ENCODE measurements at regions not wholly inside any gene's neighbourhood (a gene's known extent, or its start where the extent isn't known, plus 50 kb on each side); places are given as distances from the start of the nearest gene placed in this dataset.

DNA sequence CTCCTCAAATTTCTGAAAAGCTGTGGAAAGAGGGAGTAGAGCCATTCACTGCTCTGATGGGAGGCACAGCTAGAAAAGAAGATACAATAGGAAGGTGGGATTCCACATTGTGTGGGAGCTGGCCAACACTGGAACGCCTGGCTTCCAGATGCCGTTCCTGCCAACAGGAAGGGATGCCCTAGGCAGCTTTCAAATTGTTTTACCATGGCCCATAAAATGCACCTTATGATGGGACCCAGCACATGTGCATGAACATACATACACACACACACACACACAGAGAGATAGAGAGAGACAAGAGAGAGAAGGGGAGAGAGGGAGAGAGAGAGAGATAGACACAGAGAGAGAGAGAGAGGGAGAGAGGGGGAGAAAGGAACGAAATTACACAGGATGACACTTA lies 86.1 kb upstream of the BZW1 start:
- peaks cover 3% of the 10 kb centered on the region; the same call in 1 of the 2 replicates for H3K27me3 ChIP-seq
- H3K4me3 ChIP-seq: no peak overlapping the region
- DNase-seq: no peak
- no peaks in the 10 kb centered on the region for H3K36me3 ChIP-seq
- no peak overlapping the region for H3K27ac ChIP-seq
- no peaks in the 10 kb centered on the region for H3K4me1 ChIP-seq
- no peaks in the 10 kb centered on the region for H3K9me3 ChIP-seq (replicated peaks)

DNA sequence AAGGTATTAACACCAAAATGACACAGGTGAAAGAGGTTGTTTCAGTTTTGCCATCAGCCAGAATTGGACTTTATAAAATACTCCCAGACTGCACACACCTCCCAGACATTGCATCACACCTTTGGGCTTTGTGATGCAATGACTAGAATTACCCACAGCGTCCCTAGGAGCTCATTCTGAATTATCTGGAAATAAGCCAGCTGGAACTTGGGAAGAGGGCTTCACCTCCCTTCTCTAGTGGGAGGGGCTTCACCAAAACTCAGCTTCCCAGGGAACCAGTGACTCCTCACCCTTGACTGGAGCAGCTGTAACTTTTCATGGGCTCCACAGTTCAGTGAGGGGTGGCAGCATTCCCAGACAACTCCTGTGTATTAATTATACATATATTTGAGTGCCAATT lies 83.1 kb upstream of the BZW1 start:
- peak in 1 of 2 experiments; percentile 18 for DNase-seq
- no peaks in the 10 kb centered on the region for H3K36me3 ChIP-seq
- 0 out of 2 replicates have a peak, but pooled peaks cover 3% of the 10 kb centered on the region for H3K27me3 ChIP-seq
- H3K4me3 ChIP-seq: no peak overlapping the region
- no peak overlapping the region for H3K27ac ChIP-seq
- H3K9me3 ChIP-seq (replicated peaks): no peaks in the 10 kb centered on the region
- H3K4me1 ChIP-seq: no peaks in the 10 kb centered on the region

DNA sequence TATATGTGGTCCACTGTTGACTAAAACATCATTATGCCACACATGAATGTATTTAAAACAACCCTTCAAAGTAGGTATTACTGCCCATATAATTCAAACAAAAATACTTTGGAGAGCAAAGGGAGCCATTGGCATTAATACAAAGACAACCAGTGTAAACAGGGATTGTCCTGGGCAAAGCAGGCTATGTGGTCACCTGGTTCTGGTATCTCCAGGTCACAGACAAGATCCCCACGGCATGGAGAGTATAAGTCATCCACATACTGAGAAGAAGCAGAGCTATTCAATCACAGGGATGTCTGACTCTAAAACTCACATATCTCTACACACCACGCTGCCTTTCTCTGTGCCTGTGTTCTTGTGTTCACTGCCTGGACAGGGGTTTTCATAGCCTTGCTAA lies 81.4 kb upstream of the BZW1 start:
- Histone ChIP-seq H3K27ac (no peak overlapping the region), H3K27me3 (0 out of 2 replicates have a peak, but pooled peaks cover 3% of the 10 kb centered on the region), H3K4me1 (no peaks in the 10 kb centered on the region), H3K36me3 (no peaks in the 10 kb centered on the region), H3K9me3 (replicated peaks) (no peaks in the 10 kb centered on the region), H3K4me3 (no peak overlapping the region)
- no peak for DNase-seq

DNA sequence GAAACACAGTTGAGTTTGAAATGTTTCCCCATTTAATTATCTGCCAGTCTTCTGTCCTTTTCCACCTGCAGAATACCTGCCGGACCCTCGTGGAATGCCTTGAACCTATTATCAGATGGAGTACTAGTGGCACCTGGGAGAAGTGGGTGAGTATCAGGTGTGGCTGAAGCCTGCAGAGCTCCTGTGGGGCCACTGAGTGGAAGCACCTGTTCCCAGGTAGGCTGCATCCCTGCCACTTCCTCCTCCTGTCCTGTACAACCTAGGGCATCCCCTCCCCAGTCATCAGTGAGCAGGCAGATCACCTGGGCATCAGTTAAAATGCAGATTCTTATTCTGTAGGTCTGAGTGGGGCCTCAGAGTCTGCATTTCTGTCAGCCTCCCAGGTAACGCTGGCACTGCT lies 80.8 kb upstream of the BZW1 start:
- Histone ChIP-seq H3K4me3 (no peak overlapping the region), H3K4me1 (no peaks in the 10 kb centered on the region), H3K27ac (no peak overlapping the region), H3K9me3 (replicated peaks) (no peaks in the 10 kb centered on the region), H3K27me3 (0 out of 2 replicates have a peak, but pooled peaks cover 3% of the 10 kb centered on the region), H3K36me3 (no peaks in the 10 kb centered on the region)
- DNase-seq: no peak

DNA sequence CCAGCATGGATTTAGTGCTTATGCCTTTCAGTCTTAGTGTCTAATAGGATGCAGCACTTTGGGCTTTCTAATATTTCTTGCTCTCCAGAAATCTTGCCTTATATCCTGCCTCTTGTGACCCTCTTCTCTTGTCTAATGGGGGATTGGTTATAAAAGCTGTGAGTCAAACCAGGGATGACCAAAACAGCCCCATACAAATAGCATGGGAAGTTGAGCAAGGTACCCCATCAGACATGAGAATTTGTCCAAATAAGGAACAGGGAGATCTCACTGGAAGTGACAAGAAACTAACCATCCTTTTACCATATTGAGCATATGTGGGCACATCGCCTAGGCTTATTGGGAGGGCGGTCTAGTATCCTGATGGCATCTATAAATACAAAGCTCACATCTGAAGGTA lies 78.8 kb upstream of the BZW1 start:
- Histone ChIP-seq H3K27me3 (no peaks in the 10 kb centered on the region), H3K4me3 (no peak overlapping the region), H3K9me3 (replicated peaks) (no peaks in the 10 kb centered on the region), H3K36me3 (no peaks in the 10 kb centered on the region), H3K4me1 (no peaks in the 10 kb centered on the region), H3K27ac (no peak overlapping the region)
- DNase-seq: no peak

DNA sequence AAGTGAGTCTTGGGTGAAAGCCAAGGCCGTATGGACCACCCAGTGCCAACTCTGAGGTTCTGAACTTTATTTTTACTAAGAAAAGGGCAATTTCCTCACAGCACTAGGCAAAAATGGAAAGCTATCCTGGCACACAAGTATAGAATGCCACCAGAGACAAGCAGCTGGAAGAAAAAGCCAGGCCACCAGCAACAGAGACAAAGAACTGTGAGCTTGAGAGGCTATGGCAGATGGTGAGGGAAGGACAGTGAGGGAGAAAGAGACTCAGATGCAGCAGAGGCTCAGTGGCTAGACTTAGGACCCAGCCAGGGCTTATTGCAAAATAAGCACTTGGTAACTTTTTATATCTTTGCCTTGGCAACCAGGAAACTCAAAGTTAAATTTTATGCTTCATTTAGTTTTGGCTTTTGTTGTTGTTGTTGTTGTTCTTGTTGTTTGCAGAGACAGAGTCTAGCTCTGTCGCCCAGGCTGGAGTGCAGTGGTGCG lies 78.0 kb upstream of the BZW1 start:
- Histone ChIP-seq H3K36me3 (no peaks in the 10 kb centered on the region), H3K9me3 (replicated peaks) (no peaks in the 10 kb centered on the region), H3K4me3 (no peak overlapping the region), H3K27me3 (no peaks in the 10 kb centered on the region), H3K4me1 (no peaks in the 10 kb centered on the region), H3K27ac (no peak overlapping the region)
- peak in 1 of 2 experiments; percentile 12 for DNase-seq

DNA sequence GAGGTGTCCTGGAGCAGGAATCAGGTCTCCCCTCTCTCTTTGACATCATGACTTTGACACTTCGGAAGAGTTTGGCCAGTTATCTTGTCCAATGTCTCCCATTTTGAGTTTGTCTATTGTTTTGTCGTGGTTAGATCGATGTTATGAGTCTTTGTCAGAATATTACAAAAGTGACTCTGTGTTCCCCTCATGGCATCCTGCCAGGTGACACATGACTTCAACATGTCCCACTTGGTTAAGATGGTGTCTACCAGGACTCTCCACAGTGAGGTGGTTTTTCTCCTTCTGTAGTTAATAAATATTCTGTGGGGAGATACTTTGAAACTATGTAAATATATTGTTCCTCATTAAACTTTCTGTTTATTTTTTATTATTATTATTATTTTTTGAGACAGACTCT lies 76.6 kb upstream of the BZW1 start:
- peak in 1 of 2 experiments; percentile 9 for DNase-seq

DNA sequence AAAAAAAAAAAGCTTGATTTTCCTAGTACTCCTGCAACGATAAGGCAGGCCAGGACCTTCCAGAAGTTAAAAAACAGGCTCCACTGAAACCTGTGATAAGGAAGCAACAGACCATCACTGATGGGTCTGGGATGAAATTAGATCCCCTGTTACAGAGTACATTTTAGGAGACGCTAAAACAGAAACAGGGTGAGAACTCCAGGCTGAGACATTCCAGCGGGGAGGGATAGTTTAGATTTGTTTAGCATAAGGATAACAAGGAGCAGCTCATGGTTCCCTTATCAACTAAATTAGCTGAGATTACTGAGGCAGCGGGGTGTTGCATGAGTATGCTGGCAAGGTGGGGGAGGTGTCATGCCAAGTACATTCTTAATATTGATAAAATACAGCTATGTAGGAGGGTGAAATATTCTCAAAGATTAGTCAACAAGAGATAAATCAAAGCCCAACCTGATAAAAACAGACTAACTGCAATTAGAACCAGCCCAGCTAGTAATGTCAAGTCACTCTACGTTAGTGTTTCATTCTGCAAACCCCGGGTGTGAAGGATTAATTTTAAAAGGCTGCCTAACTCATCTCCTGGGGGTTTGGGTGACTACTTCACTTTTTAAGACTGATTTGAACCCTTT lies 75.0 kb upstream of the BZW1 start:
- no peak for DNase-seq
- Histone ChIP-seq H3K9me3 (replicated peaks) (no peaks in the 10 kb centered on the region), H3K4me1 (no peaks in the 10 kb centered on the region), H3K27ac (no peak overlapping the region), H3K27me3 (no peaks in the 10 kb centered on the region), H3K4me3 (no peak overlapping the region), H3K36me3 (no peaks in the 10 kb centered on the region)

More for the DNA sequence above, 76.6 kb upstream of the BZW1 start:
- Histone ChIP-seq H3K27me3 (no peaks in the 10 kb centered on the region), H3K27ac (no peak overlapping the region), H3K9me3 (replicated peaks) (no peaks in the 10 kb centered on the region), H3K4me1 (no peaks in the 10 kb centered on the region), H3K36me3 (no peaks in the 10 kb centered on the region), H3K4me3 (no peak overlapping the region)

DNA sequence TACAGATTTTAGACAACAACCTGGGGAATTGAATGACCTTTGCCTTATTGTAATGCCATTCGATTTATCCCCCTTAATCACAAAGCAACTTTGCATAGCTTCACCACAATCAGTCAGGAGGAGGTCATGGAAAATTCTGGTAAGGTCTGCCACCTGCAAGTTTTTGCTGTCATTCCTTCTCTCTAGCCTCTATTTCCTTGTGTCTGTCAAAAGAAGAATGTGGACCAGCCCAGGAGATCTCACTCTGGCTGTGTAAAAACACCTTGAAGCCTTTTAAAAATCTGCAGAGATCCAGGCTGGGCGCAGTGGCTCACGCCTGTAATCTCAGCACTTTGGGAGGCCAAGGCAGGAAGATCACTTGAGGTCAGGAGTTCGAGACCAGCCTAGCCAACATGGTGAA lies 74.1 kb upstream of the BZW1 start:
- DNase-seq: no peak
- Histone ChIP-seq H3K9me3 (replicated peaks) (no peaks in the 10 kb centered on the region), H3K4me1 (no peaks in the 10 kb centered on the region), H3K27ac (no peak overlapping the region), H3K27me3 (no peaks in the 10 kb centered on the region), H3K36me3 (no peaks in the 10 kb centered on the region), H3K4me3 (no peak overlapping the region)

DNA sequence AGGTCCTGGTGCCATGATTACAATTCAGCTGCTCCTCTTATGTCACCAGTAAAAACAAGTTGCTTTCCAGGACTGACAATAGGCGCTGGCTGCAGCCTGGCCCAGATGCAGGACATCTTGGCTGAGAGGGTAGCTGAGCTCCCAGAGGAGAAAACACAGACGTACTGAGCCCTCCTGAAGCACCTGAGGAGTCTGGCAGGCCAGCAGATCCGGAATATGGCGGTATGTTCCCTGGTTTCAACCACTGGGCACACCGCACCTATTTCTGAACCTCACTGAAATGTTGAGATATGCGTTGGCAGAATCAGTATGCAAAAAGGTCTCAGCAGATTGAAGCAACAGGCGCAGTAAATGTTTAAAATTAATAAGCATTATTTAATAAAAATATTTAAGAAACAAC lies 73.1 kb upstream of the BZW1 start:
- Histone ChIP-seq H3K36me3 (no peaks in the 10 kb centered on the region), H3K27me3 (0 out of 2 replicates have a peak, but pooled peaks cover 3% of the 10 kb centered on the region), H3K9me3 (replicated peaks) (no peaks in the 10 kb centered on the region), H3K4me3 (no peak overlapping the region), H3K27ac (no peak overlapping the region), H3K4me1 (no peaks in the 10 kb centered on the region)
- no peak for DNase-seq

DNA sequence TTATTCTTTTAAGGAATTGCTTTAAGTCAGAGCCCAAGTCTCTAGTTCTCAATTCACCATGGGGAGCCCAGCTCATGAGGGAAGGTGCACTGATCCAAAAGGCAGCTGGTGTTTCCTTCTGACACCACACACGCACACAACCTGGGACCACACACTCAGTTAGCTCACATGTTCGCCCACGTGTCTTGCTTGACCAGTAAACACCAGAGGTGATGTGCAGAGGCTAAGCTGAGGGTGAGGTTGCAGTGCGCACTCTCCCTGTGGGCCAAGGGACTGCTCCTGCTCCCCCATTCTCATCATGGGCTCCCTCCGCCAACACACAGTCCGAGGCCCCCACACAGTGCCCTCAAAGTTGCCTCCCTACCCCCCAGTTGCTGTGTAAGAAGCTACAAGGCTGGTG lies 70.8 kb upstream of the BZW1 start:
- Histone ChIP-seq H3K36me3 (no peaks in the 10 kb centered on the region), H3K27me3 (0 out of 2 replicates have a peak, but pooled peaks cover 3% of the 10 kb centered on the region), H3K27ac (no peak overlapping the region), H3K4me3 (no peak overlapping the region), H3K4me1 (no peaks in the 10 kb centered on the region), H3K9me3 (replicated peaks) (no peaks in the 10 kb centered on the region)
- DNase-seq: no peak

DNA sequence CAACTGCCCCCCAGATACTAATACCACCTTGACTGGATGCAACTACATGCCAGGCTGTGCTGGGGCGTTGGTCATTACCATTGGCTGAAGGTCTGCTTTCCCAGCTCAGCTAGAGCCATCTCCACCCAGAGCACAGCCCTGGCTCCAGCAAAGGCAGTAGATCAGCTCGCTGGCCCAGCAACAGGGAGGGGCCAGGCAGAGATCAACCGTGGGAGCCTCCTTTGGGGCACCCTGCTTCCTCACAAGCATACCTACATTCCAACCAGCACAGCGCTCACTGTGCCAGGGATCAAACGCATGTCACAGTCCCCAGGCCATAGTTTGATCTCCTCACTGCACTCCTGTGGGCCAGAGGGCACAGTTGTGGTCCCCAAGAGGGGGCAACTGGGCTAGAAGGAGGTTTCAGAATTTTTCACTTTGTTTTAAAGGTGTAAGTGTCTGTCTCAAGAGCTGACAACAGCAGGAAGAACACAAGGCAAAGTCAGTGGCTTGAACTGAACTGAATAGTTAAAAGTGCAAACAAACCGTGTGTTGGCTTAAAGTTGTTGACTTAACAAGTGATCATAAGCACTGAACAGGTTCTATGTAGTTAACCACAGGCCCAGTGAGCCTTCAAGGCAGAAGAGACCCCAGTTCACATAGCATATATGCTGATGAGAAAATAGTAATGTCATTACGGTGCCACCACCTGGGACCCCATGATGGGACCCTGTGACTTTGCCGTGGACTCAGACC lies 70.1 kb upstream of the BZW1 start:
- Histone ChIP-seq H3K4me3 (no peak overlapping the region), H3K4me1 (no peaks in the 10 kb centered on the region), H3K9me3 (replicated peaks) (no peaks in the 10 kb centered on the region), H3K27ac (no peak overlapping the region), H3K27me3 (0 out of 2 replicates have a peak, but pooled peaks cover 3% of the 10 kb centered on the region), H3K36me3 (no peaks in the 10 kb centered on the region)
- DNase-seq: no peak

DNA sequence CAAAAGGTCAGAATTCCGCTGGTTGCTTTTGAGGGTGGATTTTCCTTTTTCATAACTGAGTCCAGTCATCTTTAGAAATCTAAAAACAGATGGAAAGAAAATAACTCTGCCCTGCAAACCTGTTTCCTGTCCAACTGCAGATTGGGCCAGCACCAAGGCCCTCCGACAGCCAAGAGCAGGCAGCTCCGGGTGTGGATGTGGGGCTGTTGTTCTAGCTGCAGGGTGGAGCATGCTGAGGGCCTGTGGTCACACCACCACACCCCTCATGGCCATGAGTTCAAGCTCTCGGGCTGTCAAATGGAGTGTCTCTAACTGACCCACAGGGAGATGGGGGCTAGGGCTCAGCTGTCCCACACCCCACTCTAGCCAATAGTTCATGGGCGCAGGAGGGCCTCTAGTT lies 69.3 kb upstream of the BZW1 start:
- DNase-seq: no peak
- Histone ChIP-seq H3K36me3 (no peaks in the 10 kb centered on the region), H3K27me3 (0 out of 2 replicates have a peak, but pooled peaks cover 3% of the 10 kb centered on the region), H3K9me3 (replicated peaks) (no peaks in the 10 kb centered on the region), H3K27ac (no peak overlapping the region), H3K4me3 (no peak overlapping the region), H3K4me1 (no peaks in the 10 kb centered on the region)

DNA sequence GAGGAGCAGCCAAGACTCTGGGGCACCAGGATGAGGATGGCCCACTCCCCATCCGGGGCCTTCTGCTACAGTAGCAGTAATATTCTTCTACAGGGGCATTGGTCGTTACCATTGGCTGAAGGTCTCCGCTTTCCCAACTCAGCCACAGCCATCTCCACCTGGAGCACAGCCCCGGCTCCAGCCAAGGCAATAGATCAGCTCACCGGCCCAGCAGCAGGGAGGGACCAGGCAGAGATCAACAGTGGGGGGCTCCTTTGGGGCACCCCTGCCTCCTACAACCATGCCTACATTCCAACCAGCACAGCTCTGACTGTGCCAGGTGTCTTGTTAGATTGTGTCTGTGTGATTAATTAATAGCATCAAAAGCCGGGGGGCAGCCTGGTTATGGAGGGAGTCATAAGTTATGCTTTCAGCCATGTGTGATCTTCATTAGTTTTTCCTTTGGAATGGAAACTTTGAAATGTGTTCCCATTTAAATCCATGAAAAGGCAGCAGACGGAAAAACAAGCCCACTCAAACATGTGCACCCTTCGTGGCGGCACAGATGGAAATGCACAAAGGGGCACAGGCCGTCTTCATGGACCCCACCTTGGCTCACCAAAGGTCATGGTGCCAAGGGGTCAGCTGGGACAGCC lies 68.6 kb upstream of the BZW1 start:
- no peak for DNase-seq
- no peaks in the 10 kb centered on the region for H3K4me1 ChIP-seq
- no peak overlapping the region for H3K4me3 ChIP-seq
- H3K27me3 ChIP-seq: 0 out of 2 replicates have a peak, but pooled peaks cover 3% of the 10 kb centered on the region
- H3K27ac ChIP-seq: no peak overlapping the region
- no peaks in the 10 kb centered on the region for H3K36me3 ChIP-seq
- no peaks in the 10 kb centered on the region for H3K9me3 ChIP-seq (replicated peaks)

DNA sequence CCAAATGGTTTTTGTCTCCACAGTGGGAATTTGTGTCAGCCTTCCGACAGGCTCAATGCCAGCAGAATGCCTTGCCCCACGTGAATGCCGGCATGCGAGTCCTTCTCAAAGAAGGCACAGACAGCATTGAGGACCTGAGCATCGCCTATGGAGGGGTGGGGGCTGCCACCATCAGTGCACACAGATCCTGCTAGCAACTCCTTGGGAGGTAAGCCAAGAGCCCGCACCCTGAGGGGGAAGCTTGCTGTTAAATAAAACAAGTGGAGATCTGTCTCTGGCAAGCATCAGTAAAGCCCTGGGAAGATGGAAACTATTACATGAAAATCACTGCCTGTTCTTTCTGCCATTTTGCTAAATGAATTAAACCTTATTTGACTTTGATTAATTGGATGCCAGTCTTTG lies 67.5 kb upstream of the BZW1 start:
- no peak overlapping the region for H3K27ac ChIP-seq
- no peaks in the 10 kb centered on the region for H3K36me3 ChIP-seq
- no peak for DNase-seq
- no peaks in the 10 kb centered on the region for H3K4me1 ChIP-seq
- 0 out of 2 replicates have a peak, but pooled peaks cover 3% of the 10 kb centered on the region for H3K27me3 ChIP-seq
- H3K9me3 ChIP-seq (replicated peaks): no peaks in the 10 kb centered on the region
- no peak overlapping the region for H3K4me3 ChIP-seq
